ENCODE measurements at regions not wholly inside any gene's neighbourhood (a gene's known extent, or its start where the extent isn't known, plus 50 kb on each side); places are given as distances from the start of the nearest gene placed in this dataset.
"Not testable (repeated sequence)": the region's sequence is repeated elsewhere in the genome, so short reads cannot be mapped to it uniquely, and the experiment has no call there.

DNA sequence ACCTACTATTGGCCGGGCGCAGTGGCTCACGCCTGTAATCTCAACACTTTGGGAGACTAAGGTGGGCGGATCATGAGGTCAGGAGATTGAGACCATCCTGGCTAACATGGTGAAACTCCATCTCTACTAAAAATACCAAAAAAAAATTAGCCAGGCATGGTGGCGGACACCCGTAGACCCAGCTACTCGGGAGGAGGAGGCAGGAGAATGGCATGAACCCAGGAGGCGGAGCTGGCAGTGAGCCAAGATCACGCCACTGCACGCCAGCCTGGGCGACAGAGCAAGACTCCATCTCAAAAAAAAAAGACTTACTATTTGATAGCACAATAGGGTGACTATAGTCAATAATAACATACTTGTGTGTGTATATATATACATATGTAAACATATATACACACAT lies 92.7 kb upstream of the EEPD1 start:
- not testable (repeated sequence) for H3K27me3 ChIP-seq; H3K27ac ChIP-seq; DNase-seq; H3K36me3 ChIP-seq; H3K4me1 ChIP-seq; H3K9me3 ChIP-seq (replicated peaks); H3K4me3 ChIP-seq

DNA sequence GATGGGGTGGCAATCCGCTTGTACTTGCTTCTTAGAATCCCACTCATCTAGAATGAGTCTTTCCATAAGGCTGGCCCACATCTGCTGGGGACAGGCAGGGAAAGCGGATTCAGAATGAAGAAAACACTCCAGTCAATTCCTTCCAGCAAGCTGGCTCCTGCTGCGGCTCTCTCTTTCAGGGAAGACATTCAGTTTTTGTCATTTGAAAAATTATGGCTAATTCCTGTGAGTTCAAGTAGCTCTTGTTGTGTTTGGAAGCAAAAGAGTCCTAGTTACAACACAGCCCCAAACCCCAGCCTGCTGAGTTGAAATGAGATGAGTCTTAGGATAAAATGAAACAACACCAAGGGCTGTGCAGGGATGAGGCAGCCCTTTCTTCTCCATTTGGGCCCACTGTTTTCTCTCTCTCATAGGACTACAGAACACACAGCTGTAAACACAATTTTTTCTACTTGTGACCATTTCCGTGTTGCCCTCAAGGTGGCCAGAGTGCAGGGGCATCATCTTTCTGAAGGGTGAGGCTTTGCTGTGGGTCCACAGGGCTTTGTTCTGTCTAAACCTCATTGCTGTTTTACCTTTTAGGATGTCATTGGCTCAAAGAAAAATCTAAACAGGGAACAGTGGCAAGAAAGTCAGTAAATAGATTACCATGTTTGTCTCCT lies 90.8 kb upstream of the EEPD1 start:
- Histone ChIP-seq H3K4me1 (no peaks in the 10 kb centered on the region), H3K4me3 (no peak overlapping the region), H3K9me3 (replicated peaks) (no peaks in the 10 kb centered on the region), H3K36me3 (no peaks in the 10 kb centered on the region), H3K27me3 (no peaks in the 10 kb centered on the region), H3K27ac (no peak overlapping the region)
- no peak for DNase-seq

DNA sequence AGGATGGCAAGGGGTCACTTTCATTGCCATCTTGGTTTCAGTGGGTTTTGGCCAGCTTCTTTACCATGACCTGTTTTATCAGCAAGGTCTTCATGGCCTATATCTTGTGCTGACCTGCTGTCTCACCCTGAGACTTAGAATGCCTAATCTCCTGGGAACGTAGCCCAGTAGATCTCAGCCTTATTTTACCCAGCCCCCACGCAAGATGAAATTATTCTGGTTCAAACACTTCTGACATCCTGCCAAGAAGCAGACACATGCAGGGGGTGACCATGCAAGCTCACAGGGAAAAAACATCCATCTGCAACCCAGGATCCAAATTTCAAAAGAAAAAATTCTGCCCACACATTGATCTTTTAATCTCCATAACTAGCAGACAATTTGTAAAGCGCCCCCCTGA lies 88.4 kb upstream of the EEPD1 start:
- no peaks in the 10 kb centered on the region for H3K4me1 ChIP-seq
- H3K27me3 ChIP-seq: no peaks in the 10 kb centered on the region
- no peak overlapping the region for H3K27ac ChIP-seq
- no peaks in the 10 kb centered on the region for H3K9me3 ChIP-seq (replicated peaks)
- H3K4me3 ChIP-seq: no peak overlapping the region
- no peaks in the 10 kb centered on the region for H3K36me3 ChIP-seq
- DNase-seq: no peak

DNA sequence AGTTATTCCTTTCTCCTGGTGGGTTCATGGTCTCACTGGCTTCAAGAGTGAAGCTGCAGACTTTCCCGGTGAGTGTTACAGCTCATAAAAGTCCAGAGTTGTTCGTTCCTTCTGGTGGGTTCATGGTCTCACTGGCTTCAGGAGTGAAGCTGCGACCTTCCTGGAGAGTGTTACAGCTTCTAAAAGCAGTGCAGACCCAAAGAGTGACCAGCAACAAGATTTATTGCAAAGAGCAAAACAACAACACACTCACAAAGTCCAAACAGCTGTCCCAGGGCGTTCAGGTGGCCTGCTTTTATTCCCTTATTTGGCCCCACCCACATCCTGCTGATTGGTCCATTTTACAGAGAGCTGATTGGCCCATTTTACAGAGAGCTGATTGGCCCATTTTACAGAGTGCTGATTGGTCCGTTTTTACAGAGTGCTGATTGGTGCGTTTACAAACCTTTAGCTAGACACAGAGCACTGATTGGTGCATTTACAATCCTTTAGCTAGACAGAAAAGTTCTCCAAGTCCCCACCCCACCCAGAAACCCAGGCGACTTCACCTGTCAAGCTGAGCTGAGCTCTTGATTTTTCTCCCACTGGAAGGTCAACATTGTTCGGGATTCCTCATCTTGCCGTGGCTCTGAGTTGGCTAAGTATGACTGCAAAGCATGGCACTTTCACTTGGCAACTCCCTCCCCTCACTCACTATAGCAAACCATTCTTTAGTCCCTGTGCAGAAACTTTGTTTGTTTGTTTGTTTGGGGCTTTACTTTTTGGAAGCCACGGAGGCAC lies 87.3 kb upstream of the EEPD1 start:
- not testable (repeated sequence) for H3K4me3 ChIP-seq; H3K27me3 ChIP-seq; DNase-seq; H3K4me1 ChIP-seq; H3K36me3 ChIP-seq; H3K9me3 ChIP-seq (replicated peaks); H3K27ac ChIP-seq

DNA sequence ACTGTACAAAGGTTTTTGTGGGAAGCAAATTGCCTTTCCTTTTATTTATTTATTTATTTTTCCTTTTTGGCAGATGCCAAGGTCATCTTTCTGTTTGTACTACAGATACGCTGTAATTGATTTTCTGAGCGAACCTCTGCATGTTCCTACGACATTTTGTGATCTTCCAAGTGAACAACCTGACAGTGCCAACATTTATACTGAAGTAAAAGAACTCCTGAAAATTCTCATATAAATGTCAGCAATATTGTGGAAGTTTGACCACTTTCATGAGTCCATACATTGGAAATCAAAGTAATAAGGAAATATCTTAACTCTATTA lies 86.8 kb upstream of the EEPD1 start:
- Histone ChIP-seq H3K36me3 (no peaks in the 10 kb centered on the region), H3K27ac (no peak overlapping the region), H3K9me3 (replicated peaks) (no peaks in the 10 kb centered on the region), H3K27me3 (no peaks in the 10 kb centered on the region), H3K4me1 (no peaks in the 10 kb centered on the region), H3K4me3 (no peak overlapping the region)
- DNase-seq: no peak

DNA sequence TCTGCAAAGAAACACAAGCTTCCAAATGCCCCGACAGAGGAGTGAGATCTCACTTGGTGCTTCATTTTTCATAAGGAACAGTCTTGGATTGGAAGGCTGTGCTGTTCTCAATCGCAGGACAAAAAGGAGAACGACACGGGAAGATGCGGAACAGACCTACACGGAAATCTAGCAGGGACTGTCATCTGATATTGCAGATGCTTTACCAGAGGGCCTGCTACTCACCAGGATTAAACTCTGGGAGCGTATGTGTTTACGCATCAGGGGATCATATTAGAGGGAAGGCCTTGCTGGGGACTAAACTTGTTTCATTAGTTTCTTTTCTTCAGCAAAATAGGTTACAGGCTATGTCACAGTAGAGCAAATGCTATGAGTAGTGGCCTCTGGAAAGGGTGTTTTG lies 82.8 kb upstream of the EEPD1 start:
- H3K36me3 ChIP-seq: no peaks in the 10 kb centered on the region
- H3K4me1 ChIP-seq: no peaks in the 10 kb centered on the region
- no peak overlapping the region for H3K4me3 ChIP-seq
- no peak overlapping the region for H3K27ac ChIP-seq
- H3K27me3 ChIP-seq: no peaks in the 10 kb centered on the region
- H3K9me3 ChIP-seq (replicated peaks): no peaks in the 10 kb centered on the region
- no peak for DNase-seq

DNA sequence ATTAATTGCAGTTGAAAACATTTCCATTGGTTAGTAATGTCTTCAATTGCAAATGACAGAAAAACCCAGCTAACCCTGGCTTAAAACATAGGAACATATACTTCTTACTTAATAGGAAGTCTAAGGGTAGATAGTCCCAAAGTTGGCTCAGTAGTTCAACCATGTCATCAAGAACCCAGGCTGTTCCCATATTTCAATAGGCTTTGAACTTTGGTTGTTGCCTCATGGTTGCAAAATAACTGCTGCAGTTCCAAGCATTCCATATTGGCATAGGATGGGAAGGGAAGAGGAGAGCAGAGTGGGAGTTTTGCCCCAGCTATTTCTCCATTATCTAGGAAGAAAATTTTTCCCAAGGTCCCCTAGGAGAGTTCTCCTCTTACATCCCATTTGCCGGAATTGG lies 81.4 kb upstream of the EEPD1 start:
- H3K4me1 ChIP-seq: no peaks in the 10 kb centered on the region; the same call in 1 of the 2 replicates
- no peak overlapping the region for H3K4me3 ChIP-seq
- H3K9me3 ChIP-seq (replicated peaks): no peaks in the 10 kb centered on the region
- no peak for DNase-seq
- H3K27me3 ChIP-seq: no peaks in the 10 kb centered on the region
- no peak overlapping the region for H3K27ac ChIP-seq
- no peaks in the 10 kb centered on the region for H3K36me3 ChIP-seq

DNA sequence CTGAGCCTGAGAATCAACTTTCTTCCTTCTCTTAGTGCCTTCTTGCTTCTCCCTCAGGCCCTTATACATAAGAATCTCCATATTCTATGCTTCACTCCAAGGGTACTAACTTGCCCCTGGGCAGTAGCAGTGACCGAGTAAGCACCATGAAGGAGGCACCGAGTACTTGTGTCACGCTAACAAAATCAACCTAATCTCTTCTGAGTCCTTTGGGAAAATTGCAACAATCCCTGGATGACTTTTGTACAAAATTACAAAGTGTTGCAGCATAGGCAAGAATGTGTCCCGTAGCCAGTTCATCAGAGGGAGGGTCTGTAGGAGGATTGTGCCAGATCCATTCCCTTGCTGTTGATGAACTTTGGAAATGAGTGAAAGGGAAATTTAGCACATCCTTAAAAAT lies 80.4 kb upstream of the EEPD1 start:
- H3K4me1 ChIP-seq: no peaks in the 10 kb centered on the region; the same call in 1 of the 2 replicates
- no peak overlapping the region for H3K4me3 ChIP-seq
- H3K27ac ChIP-seq: no peak overlapping the region
- no peaks in the 10 kb centered on the region for H3K27me3 ChIP-seq
- H3K36me3 ChIP-seq: no peaks in the 10 kb centered on the region
- DNase-seq: no peak
- H3K9me3 ChIP-seq (replicated peaks): no peaks in the 10 kb centered on the region

DNA sequence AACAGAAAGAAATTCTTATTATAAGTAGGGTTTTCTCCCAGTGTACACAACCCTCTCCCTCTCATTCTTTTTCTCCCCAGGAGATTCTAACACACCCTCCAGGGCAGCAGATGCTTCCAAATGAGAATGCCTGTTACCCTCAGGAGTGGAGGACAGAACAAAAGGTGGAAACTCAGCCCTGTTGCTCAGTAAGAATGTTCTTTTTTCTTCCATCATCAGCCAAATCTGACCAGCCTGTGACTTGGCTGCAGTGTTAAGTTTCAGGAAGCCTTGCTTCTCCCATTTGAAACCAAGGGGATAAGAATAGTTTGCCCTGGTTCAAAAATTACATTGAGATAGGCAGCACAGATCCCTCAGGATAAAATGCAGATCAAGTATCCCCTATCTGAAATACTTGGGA lies 77.5 kb upstream of the EEPD1 start:
- no peak for DNase-seq
- Histone ChIP-seq H3K9me3 (replicated peaks) (no peaks in the 10 kb centered on the region), H3K4me3 (no peak overlapping the region), H3K36me3 (no peaks in the 10 kb centered on the region), H3K27ac (no peak overlapping the region), H3K27me3 (no peaks in the 10 kb centered on the region), H3K4me1 (no peaks in the 10 kb centered on the region; the same call in 1 of the 2 replicates)

DNA sequence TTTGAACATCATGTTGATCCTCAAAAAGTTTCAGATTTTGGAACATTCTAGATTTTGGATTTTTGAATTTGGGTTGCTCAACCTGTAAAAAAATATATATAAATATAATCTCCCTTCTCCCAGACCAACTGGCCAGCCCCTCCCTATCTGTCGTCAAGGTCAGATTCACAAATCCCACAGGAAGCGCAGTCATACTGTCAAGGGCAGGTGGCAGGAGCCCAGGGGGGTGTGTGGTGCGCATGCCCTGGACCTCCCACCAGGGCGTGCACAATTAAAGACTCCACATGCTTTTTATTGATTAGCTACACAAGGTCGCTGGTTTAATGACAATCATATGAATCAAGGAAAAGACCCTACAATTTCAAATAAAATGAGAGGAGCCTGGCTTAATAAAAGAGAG lies 77.0 kb upstream of the EEPD1 start:
- DNase-seq: peak in 1 of 2 experiments; percentile 13

DNA sequence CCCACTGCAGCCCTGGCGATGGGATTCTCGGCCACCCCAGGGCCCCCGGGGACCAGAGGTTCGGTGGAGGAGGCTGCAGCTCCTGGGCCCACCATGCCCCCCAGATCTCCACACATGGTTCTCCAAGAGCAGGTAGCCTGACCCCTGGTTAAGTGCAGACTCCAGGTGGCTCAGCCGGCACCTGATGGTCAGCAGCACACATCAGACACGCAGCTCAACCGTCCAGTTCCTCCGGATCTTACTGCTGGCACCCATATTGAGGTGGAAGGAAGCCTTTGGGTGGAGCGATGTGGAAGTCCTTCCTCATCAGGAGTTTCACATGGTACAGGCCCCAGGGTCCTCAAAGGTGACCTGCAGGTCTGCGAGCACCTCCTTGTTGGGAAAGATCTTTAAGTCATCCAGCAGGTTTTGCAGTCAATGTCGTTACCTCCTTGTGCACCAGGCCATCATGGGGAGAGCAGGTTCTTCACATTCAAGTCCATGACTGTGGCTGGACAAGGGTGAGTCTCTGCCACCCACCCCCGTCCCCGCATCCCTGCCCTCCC lies 74.2 kb upstream of the EEPD1 start:
- no peaks in the 10 kb centered on the region; the same call in 1 of the 2 replicates for H3K4me1 ChIP-seq
- no peaks in the 10 kb centered on the region for H3K36me3 ChIP-seq
- DNase-seq: no peak
- no peak overlapping the region for H3K4me3 ChIP-seq
- H3K27me3 ChIP-seq: no peaks in the 10 kb centered on the region
- H3K27ac ChIP-seq: no peak overlapping the region
- H3K9me3 ChIP-seq (replicated peaks): no peaks in the 10 kb centered on the region

More for the DNA sequence above, 77.0 kb upstream of the EEPD1 start:
- no peak overlapping the region for H3K27ac ChIP-seq
- no peaks in the 10 kb centered on the region for H3K27me3 ChIP-seq
- no peak overlapping the region for H3K4me3 ChIP-seq
- no peaks in the 10 kb centered on the region for H3K9me3 ChIP-seq (replicated peaks)
- H3K4me1 ChIP-seq: no peaks in the 10 kb centered on the region; the same call in 1 of the 2 replicates
- no peaks in the 10 kb centered on the region for H3K36me3 ChIP-seq

DNA sequence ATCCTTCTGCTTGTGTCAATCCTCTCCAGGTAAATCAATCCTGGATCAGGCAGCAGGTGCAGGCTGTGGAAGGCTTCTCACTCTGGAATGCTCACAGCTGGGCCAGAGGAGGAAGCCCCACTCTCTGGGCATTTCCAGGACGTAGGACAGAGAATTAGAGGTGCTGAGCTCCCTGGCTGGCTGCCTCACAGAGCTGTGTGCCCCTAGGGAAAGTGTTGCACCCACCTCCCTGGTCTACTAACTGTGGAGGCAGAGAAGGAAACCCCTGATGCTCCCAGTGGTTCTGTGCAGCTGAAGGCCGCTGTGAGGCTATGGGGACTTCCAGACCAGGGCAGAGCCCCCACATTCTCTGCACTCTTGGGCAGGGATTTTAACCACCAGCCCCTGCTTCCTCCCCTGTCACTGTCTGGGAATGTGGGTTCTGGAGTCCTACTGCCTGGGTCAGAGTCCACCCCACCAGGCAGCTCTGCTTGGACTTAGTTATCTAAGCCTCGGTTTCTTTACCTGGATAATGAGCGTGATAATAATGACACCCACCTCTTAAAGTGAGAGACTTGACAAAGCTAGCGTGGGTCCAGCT lies 73.5 kb upstream of the EEPD1 start:
- no peaks in the 10 kb centered on the region for H3K36me3 ChIP-seq
- no peak overlapping the region for H3K27ac ChIP-seq
- H3K4me1 ChIP-seq: no peaks in the 10 kb centered on the region; the same call in 1 of the 2 replicates
- DNase-seq: no peak
- H3K27me3 ChIP-seq: 0 out of 2 replicates have a peak, but pooled peaks cover 5% of the 10 kb centered on the region
- H3K9me3 ChIP-seq (replicated peaks): no peaks in the 10 kb centered on the region
- H3K4me3 ChIP-seq: no peak overlapping the region

DNA sequence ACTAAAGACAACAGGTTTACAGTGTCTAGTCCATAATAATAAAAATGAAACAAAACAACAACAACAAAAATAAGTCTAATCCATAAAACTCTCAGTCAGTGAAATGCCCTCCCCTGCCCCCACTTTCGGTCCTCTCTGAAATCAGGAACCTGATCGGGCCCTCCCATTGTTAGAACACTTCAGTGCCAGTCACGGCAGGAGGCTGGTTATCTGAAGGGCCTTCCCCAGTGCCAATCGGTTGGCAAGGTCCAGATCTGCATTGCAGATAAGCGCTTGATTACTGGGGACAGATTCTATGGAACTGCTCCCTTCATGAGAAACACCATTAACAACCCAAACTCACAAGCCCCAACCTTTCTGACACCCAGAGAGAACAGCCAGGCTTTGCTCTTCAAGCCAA lies 72.2 kb upstream of the EEPD1 start:
- DNase-seq: no peak
- H3K9me3 ChIP-seq (replicated peaks): no peaks in the 10 kb centered on the region
- H3K27ac ChIP-seq: no peak overlapping the region
- no peaks in the 10 kb centered on the region; the same call in 1 of the 2 replicates for H3K4me1 ChIP-seq
- no peak overlapping the region for H3K4me3 ChIP-seq
- no peaks in the 10 kb centered on the region for H3K36me3 ChIP-seq
- 0 out of 2 replicates have a peak, but pooled peaks cover 5% of the 10 kb centered on the region for H3K27me3 ChIP-seq

DNA sequence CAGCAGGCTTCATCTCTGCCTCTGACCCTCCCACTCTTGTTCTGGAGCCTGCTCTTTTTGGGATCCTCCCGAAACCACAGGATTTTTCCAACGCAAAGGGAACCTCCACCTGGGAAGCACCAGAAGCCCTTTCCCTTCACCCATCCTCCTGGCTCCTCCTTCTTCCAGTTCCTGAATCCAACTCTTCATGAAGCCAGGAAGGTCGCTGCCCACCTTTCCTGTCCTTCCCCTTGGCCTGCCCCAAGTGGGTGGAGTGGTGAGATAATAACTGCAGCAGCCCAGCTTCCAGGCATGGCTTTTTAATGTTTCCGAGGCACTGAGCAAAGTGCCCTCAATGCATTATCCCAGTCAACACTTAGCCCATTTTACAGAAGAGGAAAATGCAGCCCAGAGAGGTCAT lies 70.8 kb upstream of the EEPD1 start:
- no peak overlapping the region for H3K4me3 ChIP-seq
- no peak overlapping the region for H3K27ac ChIP-seq
- DNase-seq: no peak

DNA sequence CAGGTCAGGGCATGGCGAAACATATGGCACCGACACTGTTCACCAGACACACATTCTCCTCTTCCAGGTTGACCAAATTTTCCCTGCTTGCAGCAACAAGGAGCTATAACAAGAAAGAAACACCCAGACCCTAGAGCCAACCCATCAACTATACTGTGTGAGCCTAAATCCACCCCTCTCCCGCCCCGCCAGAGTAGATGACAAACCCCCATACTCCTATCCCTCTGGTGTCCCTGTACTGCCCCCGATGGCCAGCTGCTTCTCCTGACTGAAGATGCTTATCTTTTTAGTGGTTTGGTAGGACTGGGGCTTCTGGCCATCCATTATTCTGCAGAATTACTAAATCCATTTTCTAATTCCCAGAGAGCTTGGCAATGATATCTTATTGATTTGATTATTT lies 70.1 kb upstream of the EEPD1 start:
- Histone ChIP-seq H3K27me3 (0 out of 2 replicates have a peak, but pooled peaks cover 5% of the 10 kb centered on the region), H3K4me3 (no peak overlapping the region), H3K27ac (no peak overlapping the region), H3K4me1 (no peaks in the 10 kb centered on the region), H3K36me3 (no peaks in the 10 kb centered on the region), H3K9me3 (replicated peaks) (no peaks in the 10 kb centered on the region)
- DNase-seq: no peak

More for the DNA sequence above, 70.8 kb upstream of the EEPD1 start:
- no peaks in the 10 kb centered on the region for H3K4me1 ChIP-seq
- 0 out of 2 replicates have a peak, but pooled peaks cover 5% of the 10 kb centered on the region for H3K27me3 ChIP-seq
- H3K36me3 ChIP-seq: no peaks in the 10 kb centered on the region
- H3K9me3 ChIP-seq (replicated peaks): no peaks in the 10 kb centered on the region

Measured in SJCRH30 (cell line).